H1 (cell line): ENCODE measurements at regions not wholly inside any gene's neighbourhood (a gene's known extent, or its start where the extent isn't known, plus 50 kb on each side); places are given as distances from the start of the nearest gene placed in this dataset.

Experiments used
- CBX5 ChIP-seq: fragments of 300-800, 300-1000 bp; sonication (generic); IDR thresholded peaks from 2 replicates; pipeline ENCODE4 v1.7.1; 2016; ENCODE audit warnings: antibody characterized with exemption, low read length, low read depth
- CTBP2 ChIP-seq: IDR thresholded peaks from 2 replicates; pipeline ENCODE4 v1.7.0; 2011; ENCODE audit warnings: borderline replicate concordance, mild to moderate bottlenecking, moderate library complexity, mixed read lengths, low read length; ENCODE audit not compliant: insufficient read depth, insufficient read length
- GTF2F1 ChIP-seq: IDR thresholded peaks from 2 replicates; pipeline ENCODE4 v1.6.1; 2012; ENCODE audit warnings: low read depth, low read length, improper control_type of control experiment, borderline replicate concordance
- HDAC6 ChIP-seq: IDR thresholded peaks from one replicate; pipeline ENCODE4 v1.7.1; 2012; ENCODE audit warnings: low read depth, mild to moderate bottlenecking, inconsistent platforms, low read length, moderate library complexity
- RBBP5 ChIP-seq: IDR thresholded peaks from 2 replicates; pipeline ENCODE4 v1.7.1; 2012; ENCODE audit warnings: low read depth, mild to moderate bottlenecking, inconsistent platforms, low read length, moderate library complexity, borderline replicate concordance
- SIRT6 ChIP-seq: IDR thresholded peaks from one replicate; pipeline ENCODE4 v1.7.1; 2012; ENCODE audit warnings: low read length, inconsistent platforms
- TAF1 ChIP-seq: IDR thresholded peaks from 2 replicates; pipeline ENCODE4 v1.6.1; 2011; ENCODE audit warnings: mild to moderate bottlenecking, low read depth, low read length
- TBP ChIP-seq: IDR thresholded peaks from 2 replicates; pipeline ENCODE4 v1.6.1; 2011; ENCODE audit warnings: low read depth, low read length, improper control_type of control experiment
- TF ChIP-seq, protein P1 (sequence below): fragments of 300-600 bp; sonication (generic); IDR thresholded peaks from 2 replicates; pipeline ENCODE4 v1.7.1; 2012; ENCODE audit warnings: low read length, moderate library complexity, mild to moderate bottlenecking, inconsistent platforms; ENCODE audit not compliant: insufficient replicate concordance

DNA sequence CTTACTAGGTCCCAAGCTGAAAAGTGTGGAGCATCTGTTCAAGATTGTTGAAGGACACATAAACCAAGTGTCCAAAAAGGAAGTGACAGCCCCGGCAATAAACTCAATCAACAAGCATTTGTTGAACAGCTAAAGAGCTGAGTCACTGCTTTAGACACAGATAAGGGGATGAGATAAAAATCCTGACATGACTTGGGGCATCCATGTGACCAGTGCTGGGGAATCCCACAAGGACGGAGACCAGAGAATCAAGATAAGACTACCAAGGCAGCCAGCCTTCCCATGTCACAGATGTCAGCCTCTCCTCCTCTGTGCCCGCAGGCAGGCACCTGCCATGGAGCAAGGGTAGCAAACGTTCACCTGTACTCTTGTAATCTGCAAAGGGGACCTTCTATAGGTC is 118.6 kb upstream of the KAZN start (continued):
- TF ChIP-seq, protein P1, sequence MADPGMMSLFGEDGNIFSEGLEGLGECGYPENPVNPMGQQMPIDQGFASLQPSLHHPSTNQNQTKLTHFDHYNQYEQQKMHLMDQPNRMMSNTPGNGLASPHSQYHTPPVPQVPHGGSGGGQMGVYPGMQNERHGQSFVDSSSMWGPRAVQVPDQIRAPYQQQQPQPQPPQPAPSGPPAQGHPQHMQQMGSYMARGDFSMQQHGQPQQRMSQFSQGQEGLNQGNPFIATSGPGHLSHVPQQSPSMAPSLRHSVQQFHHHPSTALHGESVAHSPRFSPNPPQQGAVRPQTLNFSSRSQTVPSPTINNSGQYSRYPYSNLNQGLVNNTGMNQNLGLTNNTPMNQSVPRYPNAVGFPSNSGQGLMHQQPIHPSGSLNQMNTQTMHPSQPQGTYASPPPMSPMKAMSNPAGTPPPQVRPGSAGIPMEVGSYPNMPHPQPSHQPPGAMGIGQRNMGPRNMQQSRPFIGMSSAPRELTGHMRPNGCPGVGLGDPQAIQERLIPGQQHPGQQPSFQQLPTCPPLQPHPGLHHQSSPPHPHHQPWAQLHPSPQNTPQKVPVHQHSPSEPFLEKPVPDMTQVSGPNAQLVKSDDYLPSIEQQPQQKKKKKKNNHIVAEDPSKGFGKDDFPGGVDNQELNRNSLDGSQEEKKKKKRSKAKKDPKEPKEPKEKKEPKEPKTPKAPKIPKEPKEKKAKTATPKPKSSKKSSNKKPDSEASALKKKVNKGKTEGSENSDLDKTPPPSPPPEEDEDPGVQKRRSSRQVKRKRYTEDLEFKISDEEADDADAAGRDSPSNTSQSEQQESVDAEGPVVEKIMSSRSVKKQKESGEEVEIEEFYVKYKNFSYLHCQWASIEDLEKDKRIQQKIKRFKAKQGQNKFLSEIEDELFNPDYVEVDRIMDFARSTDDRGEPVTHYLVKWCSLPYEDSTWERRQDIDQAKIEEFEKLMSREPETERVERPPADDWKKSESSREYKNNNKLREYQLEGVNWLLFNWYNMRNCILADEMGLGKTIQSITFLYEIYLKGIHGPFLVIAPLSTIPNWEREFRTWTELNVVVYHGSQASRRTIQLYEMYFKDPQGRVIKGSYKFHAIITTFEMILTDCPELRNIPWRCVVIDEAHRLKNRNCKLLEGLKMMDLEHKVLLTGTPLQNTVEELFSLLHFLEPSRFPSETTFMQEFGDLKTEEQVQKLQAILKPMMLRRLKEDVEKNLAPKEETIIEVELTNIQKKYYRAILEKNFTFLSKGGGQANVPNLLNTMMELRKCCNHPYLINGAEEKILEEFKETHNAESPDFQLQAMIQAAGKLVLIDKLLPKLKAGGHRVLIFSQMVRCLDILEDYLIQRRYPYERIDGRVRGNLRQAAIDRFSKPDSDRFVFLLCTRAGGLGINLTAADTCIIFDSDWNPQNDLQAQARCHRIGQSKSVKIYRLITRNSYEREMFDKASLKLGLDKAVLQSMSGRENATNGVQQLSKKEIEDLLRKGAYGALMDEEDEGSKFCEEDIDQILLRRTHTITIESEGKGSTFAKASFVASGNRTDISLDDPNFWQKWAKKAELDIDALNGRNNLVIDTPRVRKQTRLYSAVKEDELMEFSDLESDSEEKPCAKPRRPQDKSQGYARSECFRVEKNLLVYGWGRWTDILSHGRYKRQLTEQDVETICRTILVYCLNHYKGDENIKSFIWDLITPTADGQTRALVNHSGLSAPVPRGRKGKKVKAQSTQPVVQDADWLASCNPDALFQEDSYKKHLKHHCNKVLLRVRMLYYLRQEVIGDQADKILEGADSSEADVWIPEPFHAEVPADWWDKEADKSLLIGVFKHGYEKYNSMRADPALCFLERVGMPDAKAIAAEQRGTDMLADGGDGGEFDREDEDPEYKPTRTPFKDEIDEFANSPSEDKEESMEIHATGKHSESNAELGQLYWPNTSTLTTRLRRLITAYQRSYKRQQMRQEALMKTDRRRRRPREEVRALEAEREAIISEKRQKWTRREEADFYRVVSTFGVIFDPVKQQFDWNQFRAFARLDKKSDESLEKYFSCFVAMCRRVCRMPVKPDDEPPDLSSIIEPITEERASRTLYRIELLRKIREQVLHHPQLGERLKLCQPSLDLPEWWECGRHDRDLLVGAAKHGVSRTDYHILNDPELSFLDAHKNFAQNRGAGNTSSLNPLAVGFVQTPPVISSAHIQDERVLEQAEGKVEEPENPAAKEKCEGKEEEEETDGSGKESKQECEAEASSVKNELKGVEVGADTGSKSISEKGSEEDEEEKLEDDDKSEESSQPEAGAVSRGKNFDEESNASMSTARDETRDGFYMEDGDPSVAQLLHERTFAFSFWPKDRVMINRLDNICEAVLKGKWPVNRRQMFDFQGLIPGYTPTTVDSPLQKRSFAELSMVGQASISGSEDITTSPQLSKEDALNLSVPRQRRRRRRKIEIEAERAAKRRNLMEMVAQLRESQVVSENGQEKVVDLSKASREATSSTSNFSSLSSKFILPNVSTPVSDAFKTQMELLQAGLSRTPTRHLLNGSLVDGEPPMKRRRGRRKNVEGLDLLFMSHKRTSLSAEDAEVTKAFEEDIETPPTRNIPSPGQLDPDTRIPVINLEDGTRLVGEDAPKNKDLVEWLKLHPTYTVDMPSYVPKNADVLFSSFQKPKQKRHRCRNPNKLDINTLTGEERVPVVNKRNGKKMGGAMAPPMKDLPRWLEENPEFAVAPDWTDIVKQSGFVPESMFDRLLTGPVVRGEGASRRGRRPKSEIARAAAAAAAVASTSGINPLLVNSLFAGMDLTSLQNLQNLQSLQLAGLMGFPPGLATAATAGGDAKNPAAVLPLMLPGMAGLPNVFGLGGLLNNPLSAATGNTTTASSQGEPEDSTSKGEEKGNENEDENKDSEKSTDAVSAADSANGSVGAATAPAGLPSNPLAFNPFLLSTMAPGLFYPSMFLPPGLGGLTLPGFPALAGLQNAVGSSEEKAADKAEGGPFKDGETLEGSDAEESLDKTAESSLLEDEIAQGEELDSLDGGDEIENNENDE = no peak
- TF ChIP-seq TBP (no peak), CBX5 (no peak), HDAC6 (no peak), GTF2F1 (no peak), RBBP5 (no peak), TAF1 (no peak), SIRT6 (no peak), CTBP2 (no peak)
